Stomach (tissue), 4 donors: ENCODE measurements at regions not wholly inside any gene's neighbourhood (a gene's known extent, or its start where the extent isn't known, plus 50 kb on each side); places are given as distances from the start of the nearest gene placed in this dataset.

Experiments used
- POLR2AphosphoS5 ChIP-seq, 3 donors: sonication (generic); formaldehyde crosslinking; IDR thresholded peaks; one replicate each; pipeline ENCODE4 v1.6.1; 2016; ENCODE audit warnings: antibody characterized with exemption in 3 of 3
- TF ChIP-seq, protein P1 (sequence below), 7 experiments: fragments of 450-650 bp in 4 of 7; fragments of 200-600 bp in 3 of 7; sonication (generic) in 3 of 7; IDR thresholded peaks; one replicate each; pipeline ENCODE4 v1.5.1; 2016 to 2019; ENCODE audit warnings: antibody characterized with exemption in 7 of 7, control low read depth in 2 of 7, mild to moderate bottlenecking in 1 of 7

DNA sequence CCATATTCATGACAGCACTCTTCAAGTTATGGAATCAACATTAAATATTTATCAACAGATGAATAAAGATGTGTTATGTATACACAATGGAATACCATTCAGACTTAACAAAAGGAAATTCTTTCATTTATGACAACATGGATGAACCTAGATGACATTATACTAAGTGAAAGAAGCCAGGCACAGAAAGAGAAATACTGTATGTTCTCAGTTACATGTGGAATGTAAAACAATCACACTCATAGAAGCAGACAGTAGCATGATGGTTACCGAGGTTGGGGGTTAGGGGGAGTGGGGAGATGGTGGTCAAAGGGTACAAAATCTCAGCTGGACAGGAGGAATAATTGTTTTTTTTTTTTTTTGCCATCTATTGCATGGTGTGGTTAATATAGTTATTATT is 431.9 kb downstream of the DMAC1 start:
- TF ChIP-seq, protein P1, sequence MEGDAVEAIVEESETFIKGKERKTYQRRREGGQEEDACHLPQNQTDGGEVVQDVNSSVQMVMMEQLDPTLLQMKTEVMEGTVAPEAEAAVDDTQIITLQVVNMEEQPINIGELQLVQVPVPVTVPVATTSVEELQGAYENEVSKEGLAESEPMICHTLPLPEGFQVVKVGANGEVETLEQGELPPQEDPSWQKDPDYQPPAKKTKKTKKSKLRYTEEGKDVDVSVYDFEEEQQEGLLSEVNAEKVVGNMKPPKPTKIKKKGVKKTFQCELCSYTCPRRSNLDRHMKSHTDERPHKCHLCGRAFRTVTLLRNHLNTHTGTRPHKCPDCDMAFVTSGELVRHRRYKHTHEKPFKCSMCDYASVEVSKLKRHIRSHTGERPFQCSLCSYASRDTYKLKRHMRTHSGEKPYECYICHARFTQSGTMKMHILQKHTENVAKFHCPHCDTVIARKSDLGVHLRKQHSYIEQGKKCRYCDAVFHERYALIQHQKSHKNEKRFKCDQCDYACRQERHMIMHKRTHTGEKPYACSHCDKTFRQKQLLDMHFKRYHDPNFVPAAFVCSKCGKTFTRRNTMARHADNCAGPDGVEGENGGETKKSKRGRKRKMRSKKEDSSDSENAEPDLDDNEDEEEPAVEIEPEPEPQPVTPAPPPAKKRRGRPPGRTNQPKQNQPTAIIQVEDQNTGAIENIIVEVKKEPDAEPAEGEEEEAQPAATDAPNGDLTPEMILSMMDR (IDR thresholded peaks at IDR 0.05) = no peak
- no peak for TF ChIP-seq POLR2AphosphoS5 (IDR thresholded peaks at IDR 0.05)
